HCT116 (cell line): ENCODE measurements at regions not wholly inside any gene's neighbourhood (a gene's known extent, or its start where the extent isn't known, plus 50 kb on each side); places are given as distances from the start of the nearest gene placed in this dataset.

Experiments used
- ATAC-seq: fragments of 200-7000 bp; cut with Tn5 transposase; 2 replicates; pipeline ENCODE4 v1.9.1; 2020; ENCODE audit warnings: mild to moderate bottlenecking, moderate library complexity
- BruUV-seq: library from RNA; stranded (reverse); fragments of 400-500 nt; replicated peaks from 2 replicates; lab custom pipeline; 2021; lab: Mats Ljungman, UMichigan
- CTCF ChIA-PET: fragments of 300-600 bp; sonication (Branson Sonifier 250); formaldehyde crosslinking; loops from one replicate; lab custom pipeline; 2021; ENCODE audit warnings: antibody characterized with exemption; lab: Charles Lee
- POLR2A ChIA-PET: fragments of 300-600, 350-600 bp; sonication (Branson Sonifier 250); formaldehyde crosslinking; loops from one replicate; lab custom pipeline; 2021; ENCODE audit warnings: antibody characterized with exemption; lab: Charles Lee
- RAD21 ChIA-PET, 2 experiments: fragments of 300-600 bp; sonication (Branson Sonifier 250); formaldehyde crosslinking; loops; one replicate each; lab custom pipeline; 2023; ENCODE audit warnings: low total read pairs in 2 of 2; ENCODE audit not compliant: uncharacterized antibody in 2 of 2, unreplicated experiment in 2 of 2, low non-redundant PET in 1 of 2; lab: Charles Lee
- DNase-seq: peaks from one replicate; pipeline ENCODE4 v3.0.0-alpha.2; 2010; ENCODE audit warnings: low read depth, low spot score
- H2AFZ ChIP-seq: fragments of 200-600 bp; shearing (Covaris generic), sonication (generic); 2 replicates; pipeline ENCODE4 v1.6.1; 2017; ENCODE audit warnings: low read depth, mixed run types, mixed read lengths, antibody characterized with exemption, low read length; ENCODE audit not compliant: poor library complexity, severe bottlenecking
- H3K27ac ChIP-seq: 2 replicates; pipeline ENCODE4 v1.5.1; 2012; ENCODE audit warnings: low read depth, low read length
- H3K27me3 ChIP-seq: fragments of 200-600 bp; sonication (generic); 2 replicates; pipeline ENCODE4 v1.6.1; 2016; ENCODE audit warnings: mixed run types, low read length, mixed read lengths; ENCODE audit not compliant: insufficient read depth
- H3K36me3 ChIP-seq, 2 experiments: fragments of 200-500 bp in 1 of 2; fragments of 200-600 bp in 1 of 2; sonication (Bioruptor generic) in 1 of 2; sonication (generic) in 1 of 2; 2 replicates each; pipeline versions ENCODE4 v1.5.1 to v1.6.1; 2014 to 2016; ENCODE audit warnings: low read length in 2 of 2, inconsistent platforms in 1 of 2, mixed read lengths in 1 of 2, mixed run types in 1 of 2; ENCODE audit not compliant: insufficient read depth in 2 of 2, control insufficient read depth in 1 of 2
- H3K4me1 ChIP-seq, 2 experiments: fragments of 200-600 bp in 1 of 2; sonication (generic) in 1 of 2; 2 replicates each; pipeline versions ENCODE4 v1.5.1 to v1.6.1; 2012 to 2017; ENCODE audit warnings: low read length in 2 of 2, inconsistent platforms in 1 of 2, mild to moderate bottlenecking in 1 of 2, mixed read lengths in 1 of 2, mixed run types in 1 of 2, moderate library complexity in 1 of 2; ENCODE audit not compliant: insufficient read depth in 2 of 2, control insufficient read depth in 1 of 2
- H3K4me2 ChIP-seq: fragments of 200-600 bp; sonication (generic); 2 replicates; pipeline ENCODE4 v1.6.1; 2017; ENCODE audit warnings: mixed run types, low read length, mixed read lengths
- H3K4me3 ChIP-seq, 2 experiments: fragments of 200-600 bp in 1 of 2; sonication (generic) in 1 of 2; replicated peaks in 1 of 2; 2 replicates each; pipeline ENCODE4 v1.5.1; 2011 to 2016; ENCODE audit warnings: low read length in 2 of 2, control low read depth in 1 of 2, low read depth in 1 of 2, mild to moderate bottlenecking in 1 of 2, mixed read lengths in 1 of 2, mixed run types in 1 of 2
- H3K79me2 ChIP-seq: fragments of 200-600 bp; sonication (generic); 2 replicates; pipeline ENCODE4 v1.6.1; 2017; ENCODE audit warnings: mild to moderate bottlenecking, mixed run types, low read length, moderate library complexity, mixed read lengths; ENCODE audit not compliant: insufficient read depth
- H3K9ac ChIP-seq: fragments of 200-600 bp; sonication (generic); 2 replicates; pipeline ENCODE4 v1.6.1; 2016; ENCODE audit warnings: low read length, mixed read lengths
- H3K9me2 ChIP-seq: fragments of 200-600 bp; sonication (generic), shearing (Covaris generic); 2 replicates; pipeline ENCODE4 v1.6.1; 2017; ENCODE audit warnings: mixed run types, mild to moderate bottlenecking, moderate library complexity; ENCODE audit not compliant: insufficient read depth
- H3K9me3 ChIP-seq, 2 experiments: fragments of 200-500 bp in 1 of 2; fragments of 200-600 bp in 1 of 2; sonication (Bioruptor generic) in 1 of 2; sonication (generic) in 1 of 2; 2 replicates each; pipeline ENCODE4 v1.6.1; 2014 to 2017; ENCODE audit warnings: low read length in 2 of 2, mixed read lengths in 2 of 2, inconsistent platforms in 1 of 2, low read depth in 1 of 2, mild to moderate bottlenecking in 1 of 2, mixed run types in 1 of 2, moderate library complexity in 1 of 2; ENCODE audit not compliant: control insufficient read depth in 1 of 2, insufficient read depth in 1 of 2
- H4K20me1 ChIP-seq: fragments of 200-600 bp; sonication (generic), shearing (Covaris generic); 2 replicates; pipeline ENCODE4 v1.6.1; 2017; ENCODE audit warnings: mixed run types, mild to moderate bottlenecking, moderate library complexity; ENCODE audit not compliant: insufficient read depth
- CEBPB ChIP-seq: IDR thresholded peaks from 2 replicates; pipeline ENCODE4 v1.6.1; 2012; ENCODE audit warnings: low read depth
- EGR1 ChIP-seq: IDR thresholded peaks from 2 replicates; pipeline ENCODE4 v1.6.1; 2012; ENCODE audit warnings: low read depth
- JUND ChIP-seq: IDR thresholded peaks from 2 replicates; pipeline ENCODE4 v1.6.1; 2012
- RAD21 ChIP-seq: IDR thresholded peaks from 2 replicates; pipeline ENCODE4 v1.6.1; 2012; ENCODE audit warnings: low read depth, mild to moderate bottlenecking
- SIN3A ChIP-seq: IDR thresholded peaks from 2 replicates; pipeline ENCODE4 v1.6.1; 2012; ENCODE audit warnings: low read depth
- SRF ChIP-seq: IDR thresholded peaks from 2 replicates; pipeline ENCODE4 v1.6.1; 2012; ENCODE audit warnings: low read depth
- TCF7L2 ChIP-seq: IDR thresholded peaks from 2 replicates; pipeline ENCODE4 v1.7.0; 2011; ENCODE audit warnings: borderline replicate concordance, inconsistent platforms; ENCODE audit not compliant: insufficient read depth, insufficient read length; ENCODE audit errors: extremely low read depth
- intact Hi-C: fragments of 100-400 bp; cut with micrococcal nuclease; formaldehyde crosslinking; loops from 2 replicates; pipeline ENCODE4 v1.10.0; 2022
- TF ChIP-seq, protein P1 (sequence below): IDR thresholded peaks from 2 replicates; pipeline ENCODE4 v1.6.1; 2012
- TF ChIP-seq, protein P2 (sequence below): IDR thresholded peaks from 2 replicates; pipeline ENCODE4 v1.6.1; 2012

DNA sequence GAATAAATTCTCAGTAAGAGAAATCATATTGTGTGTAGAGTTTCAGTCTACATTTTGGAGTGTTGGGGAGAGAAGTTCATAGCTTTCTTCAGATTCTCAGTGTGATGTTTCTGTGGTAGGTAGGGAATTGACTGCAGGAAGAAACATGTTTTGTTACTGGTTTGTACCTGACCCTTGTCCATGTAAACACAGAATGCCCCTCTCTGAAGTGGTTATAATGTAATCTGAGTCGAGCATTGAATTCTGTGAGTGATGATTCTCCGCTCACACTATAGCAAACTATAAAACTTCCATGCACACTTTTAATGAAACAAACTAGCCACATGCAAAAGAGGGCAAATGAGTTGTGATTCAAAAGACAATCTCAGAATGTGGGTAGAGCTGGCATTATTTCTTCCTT lies 433.2 kb downstream of the USP25 start:
- no peak overlapping the region for H3K27ac ChIP-seq
- TF ChIP-seq CEBPB (no peak), SIN3A (no peak), SRF (no peak), EGR1 (no peak), RAD21 (no peak), TCF7L2 (no peak), JUND (no peak)
- TF ChIP-seq, protein P1, sequence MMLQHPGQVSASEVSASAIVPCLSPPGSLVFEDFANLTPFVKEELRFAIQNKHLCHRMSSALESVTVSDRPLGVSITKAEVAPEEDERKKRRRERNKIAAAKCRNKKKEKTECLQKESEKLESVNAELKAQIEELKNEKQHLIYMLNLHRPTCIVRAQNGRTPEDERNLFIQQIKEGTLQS = no peak
- H3K4me2 ChIP-seq = no peak overlapping the region
- no peak for ATAC-seq
- no peak for DNase-seq
- ChIA-PET CTCF (no interaction called here), POLR2A (no interaction called here), RAD21 (no interaction called here)
- intact Hi-C loops = no loop called here
- H3K36me3 ChIP-seq = no peaks in the 10 kb centered on the region
- no TSS peak for BruUV-seq
- no peaks in the 10 kb centered on the region for H3K79me2 ChIP-seq
- no peak overlapping the region for H3K4me3 ChIP-seq
- no peak overlapping the region for H2AFZ ChIP-seq
- no peaks in the 10 kb centered on the region for H3K4me1 ChIP-seq
- no peak overlapping the region for H3K9ac ChIP-seq
- H4K20me1 ChIP-seq = no peaks in the 10 kb centered on the region
- H3K27me3 ChIP-seq = no peaks in the 10 kb centered on the region
- H3K9me3 ChIP-seq = peaks cover 9% of the 10 kb centered on the region in 2 experiments; a peak in 2 of 4 replicates
- no peaks in the 10 kb centered on the region for H3K9me2 ChIP-seq

DNA sequence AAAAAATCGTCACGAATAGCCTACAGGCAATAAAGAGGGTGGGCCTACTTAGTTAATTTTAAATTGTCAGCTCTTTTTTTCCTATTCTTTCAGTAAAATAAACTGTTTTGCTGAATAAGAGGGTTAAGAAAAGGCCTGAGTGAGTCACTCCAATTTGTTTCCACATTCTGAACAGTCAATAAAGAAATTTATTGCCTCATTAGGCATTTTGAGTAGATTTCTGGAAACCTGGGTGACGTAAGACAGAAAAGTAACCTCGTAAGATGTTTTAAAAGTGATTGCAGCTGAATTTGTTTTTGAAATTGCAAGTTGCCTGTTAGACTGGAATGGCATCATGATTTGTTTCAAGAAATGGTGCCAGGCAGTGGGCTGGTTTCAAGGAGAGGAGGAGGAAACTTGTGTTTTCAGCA lies 439.3 kb downstream of the USP25 start:
- no peak for ATAC-seq
- Histone ChIP-seq H3K4me1 (no peaks in the 10 kb centered on the region), H3K4me3 (no peak overlapping the region), H3K27ac (no peak overlapping the region), H3K36me3 (no peaks in the 10 kb centered on the region), H3K27me3 (no peaks in the 10 kb centered on the region), H3K9me3 (peaks cover 6 to 10% of the 10 kb centered on the region in 2 experiments; a peak in 2 of 4 replicates), H2AFZ (no peak overlapping the region), H3K4me2 (no peak overlapping the region), H3K79me2 (no peaks in the 10 kb centered on the region), H4K20me1 (no peaks in the 10 kb centered on the region), H3K9me2 (no peaks in the 10 kb centered on the region), H3K9ac (no peak overlapping the region)
- TF ChIP-seq, protein P2, sequence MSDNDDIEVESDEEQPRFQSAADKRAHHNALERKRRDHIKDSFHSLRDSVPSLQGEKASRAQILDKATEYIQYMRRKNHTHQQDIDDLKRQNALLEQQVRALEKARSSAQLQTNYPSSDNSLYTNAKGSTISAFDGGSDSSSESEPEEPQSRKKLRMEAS = no peak
- no TSS peak for BruUV-seq
- intact Hi-C loops = no loop called here
- POLR2A ChIA-PET = no interaction called here
- RAD21 ChIA-PET = no interaction called here
- no peak for DNase-seq
- CTCF ChIA-PET = no interaction called here
